SJCRH30 (cell line): ENCODE measurements at regions not wholly inside any gene's neighbourhood (a gene's known extent, or its start where the extent isn't known, plus 50 kb on each side); places are given as distances from the start of the nearest gene placed in this dataset.
A peak's percentile ranks its signal among the peaks of the same experiment; 100 is the strongest.

Source experiments
- DNase-seq, 2 experiments: peaks; one replicate each; pipeline ENCODE4 v3.0.0-alpha.2; 2015 to 2020
- H3K27ac ChIP-seq: fragments of 250-450 bp; sonication (Bioruptor Pico); 2 replicates; pipeline ENCODE4 v1.5.1; 2020; ENCODE audit warnings: mild to moderate bottlenecking, moderate library complexity
- H3K27me3 ChIP-seq: fragments of 250-450 bp; sonication (Bioruptor Pico); 2 replicates; pipeline ENCODE4 v1.5.1; 2020; ENCODE audit warnings: mild to moderate bottlenecking, moderate library complexity
- H3K36me3 ChIP-seq: fragments of 250-450 bp; sonication (Bioruptor Pico); 2 replicates; pipeline ENCODE4 v1.5.1; 2020; ENCODE audit warnings: mild to moderate bottlenecking, moderate library complexity
- H3K4me1 ChIP-seq: fragments of 250-450 bp; sonication (Bioruptor Pico); 2 replicates; pipeline ENCODE4 v1.5.1; 2020; ENCODE audit warnings: mild to moderate bottlenecking, moderate library complexity
- H3K4me3 ChIP-seq: fragments of 250-450 bp; sonication (Bioruptor Pico); 2 replicates; pipeline ENCODE4 v1.5.1; 2020; ENCODE audit warnings: mild to moderate bottlenecking, moderate library complexity
- H3K9me3 ChIP-seq: fragments of 250-450 bp; sonication (Bioruptor Pico); replicated peaks from 2 replicates; pipeline ENCODE4 v1.5.1; 2020; ENCODE audit warnings: mild to moderate bottlenecking, moderate library complexity

- no peak for DNase-seq
- no peaks in the 10 kb centered on the region for H3K4me1 ChIP-seq
- no peaks in the 10 kb centered on the region for H3K27me3 ChIP-seq
- H3K27ac ChIP-seq, result no peak overlapping the region
- no peak overlapping the region for H3K4me3 ChIP-seq
- H3K36me3 ChIP-seq, result no peaks in the 10 kb centered on the region
- no peaks in the 10 kb centered on the region for H3K9me3 ChIP-seq
Observed at GRCh38 chr2:22694300-22694699, 690.7 kb upstream of the KLHL29 start.

DNA sequence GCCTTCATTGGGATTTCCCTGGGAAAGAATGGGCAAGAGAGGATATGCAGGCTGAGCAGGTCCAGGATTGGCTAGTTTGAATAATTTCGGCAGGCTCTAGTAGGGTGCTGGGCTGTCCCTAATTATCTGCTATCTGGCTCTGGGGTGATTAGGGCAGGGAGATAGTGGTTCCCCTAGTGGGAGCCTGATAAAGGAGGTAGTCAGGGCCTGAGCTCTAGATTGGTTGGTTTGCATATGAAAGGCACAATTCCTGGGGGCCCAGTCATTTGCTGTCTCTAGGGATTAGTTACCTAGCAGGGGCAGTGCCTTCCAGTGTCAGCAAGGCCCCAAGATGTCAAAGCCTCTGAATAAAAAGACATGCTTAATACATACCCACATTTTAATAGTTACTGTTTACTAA is 690.1 kb upstream of the KLHL29 start:
- Histone ChIP-seq H3K36me3 (no peaks in the 10 kb centered on the region), H3K4me1 (no peaks in the 10 kb centered on the region), H3K27me3 (no peaks in the 10 kb centered on the region), H3K9me3 (no peaks in the 10 kb centered on the region), H3K27ac (no peak overlapping the region), H3K4me3 (no peak overlapping the region)
- DNase-seq, result no peak

GRCh38 chr2:22697054-22697788 is 687.8 kb upstream of the KLHL29 start:
- no peak for DNase-seq
- Histone ChIP-seq H3K4me3 (no peak overlapping the region), H3K4me1 (no peaks in the 10 kb centered on the region), H3K36me3 (no peaks in the 10 kb centered on the region), H3K9me3 (no peaks in the 10 kb centered on the region), H3K27ac (no peak overlapping the region), H3K27me3 (no peaks in the 10 kb centered on the region)

DNA sequence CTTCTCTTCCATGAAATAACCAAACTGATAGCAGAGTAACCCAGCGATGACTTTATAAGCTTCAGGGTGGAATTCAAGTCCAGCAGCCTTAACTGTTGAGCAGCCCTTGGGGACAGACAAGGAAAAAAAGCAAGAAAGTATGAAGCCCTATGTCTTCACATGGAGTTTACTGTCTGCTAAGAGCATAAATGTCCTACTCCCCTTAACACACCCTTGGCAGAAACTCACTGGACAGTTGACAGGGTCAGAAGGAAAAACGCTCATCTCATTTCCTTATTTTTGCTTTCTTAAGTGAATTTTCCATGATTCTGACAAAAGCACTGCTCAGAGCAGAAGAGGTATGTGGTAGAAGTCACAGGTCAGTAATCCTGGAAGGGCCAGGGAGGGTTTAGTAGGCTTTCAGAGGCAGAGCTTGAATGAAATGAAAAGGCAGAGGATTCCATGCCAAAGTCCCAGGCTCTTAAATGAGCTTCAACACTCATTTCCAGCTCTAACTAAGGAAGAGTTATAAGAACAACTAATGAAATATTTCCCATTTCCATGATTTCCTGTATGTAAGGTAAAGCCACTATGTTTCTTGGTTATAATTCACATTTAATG is 683.3 kb upstream of the KLHL29 start:
- Histone ChIP-seq H3K9me3 (no peaks in the 10 kb centered on the region), H3K27me3 (no peaks in the 10 kb centered on the region), H3K4me1 (no peaks in the 10 kb centered on the region), H3K4me3 (no peak overlapping the region), H3K36me3 (no peaks in the 10 kb centered on the region), H3K27ac (no peak overlapping the region)
- DNase-seq, result no peak

DNA sequence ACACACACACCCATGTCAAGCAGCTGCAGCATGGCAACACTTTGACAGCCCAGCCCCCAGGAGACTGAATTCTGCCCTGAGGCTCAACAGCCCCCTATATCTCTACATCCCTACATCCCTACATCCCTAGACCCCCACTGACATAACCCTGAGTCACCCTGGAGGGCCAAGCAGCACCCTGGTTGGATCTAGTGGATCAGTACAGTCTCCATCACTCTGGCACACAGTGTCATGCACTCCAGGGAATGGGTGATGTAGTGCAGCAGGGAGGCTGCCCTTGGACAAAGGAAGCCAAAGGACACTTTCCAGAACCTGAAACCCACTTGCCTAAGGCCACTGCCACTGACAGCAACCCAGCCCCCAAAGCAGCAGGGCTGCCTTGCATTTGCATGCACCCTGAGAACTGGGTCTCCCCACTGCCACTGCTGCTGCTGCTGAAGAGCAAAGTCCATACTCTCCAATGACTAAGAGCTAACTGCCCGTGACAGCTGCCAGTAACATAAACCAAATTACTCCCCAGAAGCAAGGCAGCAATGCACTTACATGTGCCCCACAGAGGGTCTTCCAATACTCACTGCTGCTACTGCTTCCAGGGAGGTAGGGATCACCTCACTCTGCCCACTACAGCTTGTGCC is 681.6 kb upstream of the KLHL29 start:
- no peaks in the 10 kb centered on the region for H3K27me3 ChIP-seq

GRCh38 chr2:22719396-22719795 is 665.6 kb upstream of the KLHL29 start:
- no peak overlapping the region for H3K4me3 ChIP-seq
- H3K9me3 ChIP-seq, result no peaks in the 10 kb centered on the region
- no peak overlapping the region for H3K27ac ChIP-seq
- H3K36me3 ChIP-seq, result no peaks in the 10 kb centered on the region
- DNase-seq, result no peak
- H3K4me1 ChIP-seq, result no peaks in the 10 kb centered on the region
- H3K27me3 ChIP-seq, result no peaks in the 10 kb centered on the region

More for the DNA sequence above, 681.6 kb upstream of the KLHL29 start:
- no peak overlapping the region for H3K4me3 ChIP-seq
- no peak for DNase-seq
- H3K27ac ChIP-seq, result no peak overlapping the region
- H3K9me3 ChIP-seq, result no peaks in the 10 kb centered on the region
- no peaks in the 10 kb centered on the region for H3K4me1 ChIP-seq
- H3K36me3 ChIP-seq, result no peaks in the 10 kb centered on the region

DNA sequence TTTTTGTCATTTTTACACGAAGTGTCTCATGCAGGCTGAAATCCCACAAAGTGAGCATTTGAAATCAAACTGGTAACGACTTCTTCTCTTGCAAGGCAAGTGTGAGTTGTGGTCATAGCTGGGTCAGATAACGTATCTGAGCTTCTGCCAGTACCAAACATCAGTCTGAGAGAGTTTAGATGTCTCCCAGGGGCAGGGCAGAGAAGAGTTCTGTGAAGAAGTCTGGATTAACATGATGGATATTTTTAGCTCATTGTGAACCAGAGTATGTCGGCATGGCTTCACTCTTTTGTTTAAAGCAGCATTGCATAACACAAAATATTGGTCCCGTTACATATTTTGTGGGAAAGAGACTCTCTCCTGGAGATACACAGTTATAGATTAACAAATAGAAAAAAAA is 655.5 kb upstream of the KLHL29 start:
- Histone ChIP-seq H3K27ac (no peak overlapping the region), H3K27me3 (no peaks in the 10 kb centered on the region), H3K4me1 (no peaks in the 10 kb centered on the region), H3K36me3 (no peaks in the 10 kb centered on the region), H3K9me3 (no peaks in the 10 kb centered on the region), H3K4me3 (no peak overlapping the region)
- no peak for DNase-seq

DNA sequence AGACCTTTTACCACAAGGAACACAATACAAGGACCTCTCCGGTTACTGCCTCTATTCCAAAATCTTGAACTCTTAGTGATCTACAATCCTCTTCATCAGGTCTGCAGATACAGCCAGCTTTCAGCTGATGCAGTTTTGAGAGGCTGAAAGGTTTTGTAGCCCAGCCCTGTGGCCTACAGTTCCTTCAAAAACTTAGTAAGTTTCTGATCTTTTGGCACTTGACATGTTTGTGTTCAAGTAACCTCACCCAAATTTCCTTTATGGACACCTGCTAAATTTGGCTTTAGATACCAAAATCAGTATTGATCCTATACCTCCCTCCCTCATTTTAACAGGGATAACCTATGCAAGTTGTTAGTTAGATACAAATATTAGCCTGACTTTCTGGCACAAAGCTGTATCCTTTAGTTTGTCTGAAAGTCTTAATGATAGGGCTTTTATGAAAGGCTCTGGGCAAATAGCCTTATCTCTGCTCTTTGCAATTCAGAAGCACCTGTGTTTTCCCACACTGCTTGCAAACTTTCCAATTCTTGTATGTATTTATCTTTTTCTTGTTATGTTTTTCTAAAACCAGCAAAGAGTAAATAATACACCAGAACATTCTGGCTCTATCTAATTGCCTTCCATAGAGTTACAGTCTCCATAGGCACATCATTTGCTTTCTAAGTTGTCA is 650.5 kb upstream of the KLHL29 start:
- no peaks in the 10 kb centered on the region for H3K27me3 ChIP-seq
- DNase-seq, result no peak
- no peaks in the 10 kb centered on the region; the same call in 1 of the 2 replicates for H3K36me3 ChIP-seq
- no peaks in the 10 kb centered on the region for H3K4me1 ChIP-seq
- no peak overlapping the region for H3K4me3 ChIP-seq
- no peak overlapping the region for H3K27ac ChIP-seq
- no peaks in the 10 kb centered on the region for H3K9me3 ChIP-seq

- H3K9me3 ChIP-seq, result no peaks in the 10 kb centered on the region
- DNase-seq, result no peak
- H3K27me3 ChIP-seq, result no peaks in the 10 kb centered on the region
- H3K4me3 ChIP-seq, result no peak overlapping the region
- no peaks in the 10 kb centered on the region; the same call in 1 of the 2 replicates for H3K36me3 ChIP-seq
- no peak overlapping the region for H3K27ac ChIP-seq
- H3K4me1 ChIP-seq, result no peaks in the 10 kb centered on the region
Observed at GRCh38 chr2:22737144-22737543, 647.8 kb upstream of the KLHL29 start.

- no peak for DNase-seq
- no peaks in the 10 kb centered on the region; the same call in 1 of the 2 replicates for H3K36me3 ChIP-seq
- no peak overlapping the region for H3K27ac ChIP-seq
- H3K4me3 ChIP-seq, result no peak overlapping the region
- H3K27me3 ChIP-seq, result no peaks in the 10 kb centered on the region
- H3K9me3 ChIP-seq, result no peaks in the 10 kb centered on the region
- no peaks in the 10 kb centered on the region for H3K4me1 ChIP-seq
Observed at GRCh38 chr2:22741216-22741615, 643.8 kb upstream of the KLHL29 start.

- Histone ChIP-seq H3K27me3 (no peaks in the 10 kb centered on the region), H3K4me1 (0 out of 2 replicates have a peak, but pooled peaks cover 2% of the 10 kb centered on the region), H3K4me3 (no peak overlapping the region), H3K9me3 (no peaks in the 10 kb centered on the region), H3K27ac (no peak overlapping the region), H3K36me3 (no peaks in the 10 kb centered on the region)
- DNase-seq, result no peak
Observed at GRCh38 chr2:22748909-22749308, 636.1 kb upstream of the KLHL29 start.

GRCh38 chr2:22753476-22753875 is 631.5 kb upstream of the KLHL29 start:
- no peaks in the 10 kb centered on the region for H3K36me3 ChIP-seq
- H3K27ac ChIP-seq, result no peak overlapping the region
- 0 out of 2 replicates have a peak, but pooled peaks cover 2% of the 10 kb centered on the region for H3K4me1 ChIP-seq
- DNase-seq, result no peak
- H3K27me3 ChIP-seq, result no peaks in the 10 kb centered on the region
- no peaks in the 10 kb centered on the region for H3K9me3 ChIP-seq
- H3K4me3 ChIP-seq, result no peak overlapping the region

DNA sequence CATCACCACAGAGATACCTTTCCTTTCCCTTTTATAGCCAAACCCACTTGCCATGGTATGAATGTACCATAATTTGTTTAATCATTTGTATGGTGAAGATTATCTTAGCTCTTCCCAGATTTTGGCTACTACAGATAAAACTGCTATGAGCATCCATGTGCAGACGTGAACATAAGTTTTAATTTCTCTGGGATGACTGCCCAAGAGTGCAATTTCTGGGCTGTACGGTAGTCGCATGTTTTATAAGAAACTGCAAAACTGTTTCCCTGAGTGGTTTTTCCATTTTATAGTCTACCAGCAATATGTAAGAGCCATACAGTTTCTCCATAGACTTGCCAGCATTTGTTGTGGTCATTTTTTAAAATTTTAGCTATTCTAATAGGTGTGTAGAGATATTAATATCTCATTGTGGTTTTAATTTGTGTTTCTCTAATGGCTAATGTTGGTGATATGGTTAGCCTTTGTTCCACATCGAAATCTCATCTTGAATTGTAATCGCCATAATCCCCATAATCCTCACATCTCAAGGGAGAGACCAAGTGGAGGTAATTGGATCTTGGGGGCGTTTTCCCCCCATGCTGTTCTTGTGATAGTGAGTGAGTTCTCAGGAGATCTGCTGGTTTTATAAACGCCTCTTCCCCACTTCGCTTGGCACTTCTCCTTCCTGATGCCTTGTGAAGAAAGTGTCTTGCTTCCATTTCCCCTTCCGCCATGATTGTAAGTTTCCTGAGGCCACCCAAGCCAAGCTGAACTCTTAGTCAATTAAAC is 628.5 kb upstream of the KLHL29 start:
- DNase-seq, result peak in 1 of 2 experiments; percentile 35
- peaks cover 5% of the 10 kb centered on the region; the same call in 1 of the 2 replicates for H3K4me1 ChIP-seq
- no peak overlapping the region for H3K27ac ChIP-seq
- no peaks in the 10 kb centered on the region for H3K9me3 ChIP-seq
- H3K36me3 ChIP-seq, result no peaks in the 10 kb centered on the region
- H3K4me3 ChIP-seq, result no peak overlapping the region
- H3K27me3 ChIP-seq, result no peaks in the 10 kb centered on the region

GRCh38 chr2:22769497-22769896 is 615.5 kb upstream of the KLHL29 start:
- no peaks in the 10 kb centered on the region for H3K4me1 ChIP-seq
- no peaks in the 10 kb centered on the region for H3K27me3 ChIP-seq
- H3K36me3 ChIP-seq, result no peaks in the 10 kb centered on the region
- no peak overlapping the region for H3K4me3 ChIP-seq
- H3K27ac ChIP-seq, result no peak overlapping the region
- no peak for DNase-seq
- no peaks in the 10 kb centered on the region for H3K9me3 ChIP-seq
